Ureter (tissue), 1 donor: ENCODE measurements at regions not wholly inside any gene's neighbourhood (a gene's known extent, or its start where the extent isn't known, plus 50 kb on each side); places are given as distances from the start of the nearest gene placed in this dataset.

Experiments used
- DNase-seq: peaks from one replicate; pipeline ENCODE4 v3.0.0-alpha.2; 2020; ENCODE audit warnings: low spot score
- donor health status: DM: yes; HTN: yes; CAD: no.

DNA sequence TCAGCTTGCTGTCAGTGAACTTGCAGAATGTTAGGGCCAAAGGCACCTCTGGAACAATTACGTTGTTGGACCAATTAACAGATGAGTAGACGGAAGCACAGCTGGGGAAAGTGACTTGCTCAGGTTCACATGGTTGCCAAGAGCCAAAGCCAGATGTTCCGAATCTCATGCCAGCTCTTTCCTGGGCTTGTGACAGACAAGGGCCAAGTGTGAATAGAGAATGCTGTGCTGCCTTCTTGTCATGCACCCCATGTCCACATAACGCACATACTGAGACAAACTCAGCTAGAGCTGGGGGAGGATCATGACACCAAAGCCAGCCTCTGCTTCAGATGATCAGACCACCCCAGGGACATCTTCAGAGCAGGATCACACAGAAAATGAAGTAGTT lies 616.3 kb downstream of the INSC start:
- no peak for DNase-seq

DNA sequence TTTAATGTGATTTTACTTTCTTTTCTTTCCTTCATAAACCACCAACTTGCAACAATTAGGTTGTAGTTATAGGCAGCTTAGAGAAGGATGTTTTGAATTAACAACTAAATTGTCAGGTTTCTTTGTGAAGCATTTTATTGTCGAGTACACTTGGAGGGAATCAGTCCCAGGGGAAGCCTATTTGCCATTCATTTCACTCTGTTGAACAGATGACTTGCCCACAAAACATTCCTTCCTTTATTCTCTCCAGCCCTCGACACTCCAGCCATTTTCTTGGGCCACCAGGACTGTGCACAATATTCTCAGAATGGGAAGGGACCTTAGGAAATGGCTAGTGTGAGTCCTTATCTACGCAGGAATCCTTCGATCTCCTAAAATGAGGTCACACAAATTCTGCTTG lies 620.6 kb downstream of the SOX6 start:
- no peak for DNase-seq

DNA sequence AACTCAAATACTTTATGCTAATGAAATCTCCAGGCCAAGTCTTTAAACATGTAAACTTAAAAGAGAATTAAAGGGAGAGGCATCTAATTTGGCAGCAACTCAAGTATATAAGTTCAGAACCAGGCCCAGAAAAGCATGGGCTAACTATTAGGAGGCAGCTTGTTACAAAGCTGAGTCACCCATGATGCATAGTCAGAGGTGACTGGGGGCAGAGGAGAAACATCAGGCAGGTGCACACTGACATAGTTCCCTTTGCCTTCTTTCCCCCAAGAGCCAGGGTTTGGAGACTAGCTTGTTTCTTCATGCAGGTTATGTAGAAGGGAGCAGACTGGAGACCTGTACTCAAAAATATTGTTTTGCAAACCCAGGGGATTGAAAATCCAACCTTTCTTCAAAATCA lies 619.0 kb downstream of the SOX6 start:
- no peak for DNase-seq

DNA sequence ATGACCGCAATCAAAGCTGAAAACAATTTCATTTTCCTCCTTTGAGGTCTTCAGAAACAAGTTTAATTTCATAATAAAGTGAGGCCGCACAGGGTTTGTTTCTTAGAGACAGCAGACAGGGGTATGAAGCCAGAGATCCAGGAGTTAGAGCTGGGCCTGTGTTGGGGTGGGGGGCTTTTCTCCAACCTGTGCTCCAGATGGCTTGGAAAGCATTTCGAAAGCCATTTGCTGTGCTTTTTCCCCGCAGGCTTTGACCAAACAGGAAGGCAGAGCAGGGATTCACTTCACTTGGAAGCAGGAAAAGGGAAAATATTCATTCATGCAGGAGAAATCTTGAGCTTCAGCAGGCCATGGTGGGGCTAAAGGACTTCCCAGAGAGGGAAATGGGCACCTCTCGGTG lies 617.4 kb downstream of the SOX6 start:
- no peak for DNase-seq

DNA sequence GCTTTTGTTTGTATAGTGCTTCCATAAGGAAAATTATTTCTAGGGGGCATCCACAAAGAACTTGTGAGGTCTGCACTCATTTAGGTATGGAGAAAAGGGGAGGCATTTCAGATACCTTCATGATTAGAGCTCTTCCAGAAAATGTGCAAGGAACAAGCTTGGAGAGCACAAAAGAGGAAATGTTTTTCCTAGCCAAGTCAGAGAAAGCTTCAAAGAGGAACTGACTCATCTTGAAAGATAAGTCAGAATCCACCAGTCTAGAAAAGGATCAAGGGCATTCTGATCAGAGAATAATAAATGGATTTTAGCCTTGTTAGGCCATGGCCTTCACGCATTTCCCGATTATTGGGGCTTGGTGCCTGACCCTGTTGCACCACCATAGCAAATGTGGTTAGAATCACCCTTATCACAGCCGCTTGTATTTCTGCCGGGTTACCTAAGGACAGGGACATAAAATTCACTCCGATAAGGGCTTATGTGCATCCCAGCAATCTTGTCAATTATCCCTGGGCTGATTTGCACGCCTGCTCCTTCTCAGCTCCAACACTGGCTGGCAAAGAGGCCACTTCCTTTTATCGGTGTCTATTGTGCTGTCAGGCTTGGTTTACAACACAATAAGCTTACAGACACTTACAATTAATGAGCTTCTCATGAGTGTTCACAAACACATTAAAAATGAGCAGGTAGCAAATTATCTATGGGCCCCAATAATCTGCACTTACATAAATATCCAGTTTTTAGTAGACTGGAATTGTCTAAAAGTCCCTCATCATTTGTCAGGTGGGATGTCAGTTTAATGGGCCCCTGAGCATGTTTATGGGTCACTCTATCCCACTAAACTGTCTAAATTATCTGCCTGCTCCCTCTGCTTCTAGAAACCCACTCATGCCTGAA lies 613.5 kb downstream of the SOX6 start:
- no peak for DNase-seq

DNA sequence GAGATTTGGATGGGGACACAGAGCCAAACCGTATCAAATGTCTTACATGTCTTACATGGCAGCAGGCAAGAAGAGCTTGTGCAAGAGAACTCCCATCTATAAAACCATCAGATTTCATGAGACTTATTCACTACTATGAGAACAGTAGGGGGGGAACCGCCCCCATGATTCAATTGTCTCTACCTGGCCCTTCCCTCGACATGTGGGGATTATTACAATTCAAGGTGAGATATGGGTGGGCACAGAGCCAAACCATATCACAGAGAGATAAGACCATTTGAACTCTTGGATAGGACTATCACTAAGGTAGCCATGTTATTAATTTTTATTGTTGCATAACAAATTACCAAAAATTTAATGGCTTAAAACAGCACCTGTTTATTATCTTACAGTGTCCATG lies 611.7 kb downstream of the SOX6 start:
- no peak for DNase-seq

DNA sequence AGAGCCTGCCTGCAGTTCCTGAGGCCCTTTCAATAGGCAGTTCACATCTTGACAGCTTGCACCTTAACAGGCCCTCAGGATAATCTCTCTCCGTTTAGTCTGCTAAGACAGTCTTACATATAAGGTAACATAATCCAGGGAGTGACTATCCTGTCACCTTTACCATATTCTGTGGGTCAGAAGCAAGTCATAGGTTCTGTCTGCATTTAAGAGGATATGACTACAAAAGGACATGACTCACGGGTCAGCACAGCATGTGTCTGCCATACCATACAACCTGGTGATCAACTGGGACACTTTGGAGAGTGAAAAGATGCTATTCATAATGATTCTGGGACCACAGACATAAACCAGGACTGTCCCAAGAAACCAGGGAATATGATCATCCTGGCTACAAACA lies 611.1 kb downstream of the SOX6 start:
- no peak for DNase-seq

DNA sequence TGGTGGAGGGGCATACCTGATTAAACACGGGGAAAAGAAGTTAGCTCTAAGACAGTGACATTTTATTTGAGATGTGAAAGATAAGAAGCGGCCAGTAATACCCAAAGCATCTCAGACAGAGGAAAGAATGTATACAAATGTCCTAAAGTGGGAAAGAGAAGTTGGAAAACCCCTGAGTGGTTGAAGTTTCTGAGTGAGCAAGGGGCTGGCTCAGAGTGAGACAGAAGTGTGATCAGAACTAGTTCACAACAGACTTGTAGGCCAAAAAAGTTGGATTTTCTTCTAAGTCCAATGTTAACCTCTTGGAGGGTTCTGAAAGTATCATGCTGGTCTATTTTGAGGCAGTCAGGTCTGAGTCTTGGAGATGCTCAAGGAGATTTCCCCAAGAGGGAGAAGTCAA lies 608.7 kb downstream of the SOX6 start:
- DNase-seq: no peak

DNA sequence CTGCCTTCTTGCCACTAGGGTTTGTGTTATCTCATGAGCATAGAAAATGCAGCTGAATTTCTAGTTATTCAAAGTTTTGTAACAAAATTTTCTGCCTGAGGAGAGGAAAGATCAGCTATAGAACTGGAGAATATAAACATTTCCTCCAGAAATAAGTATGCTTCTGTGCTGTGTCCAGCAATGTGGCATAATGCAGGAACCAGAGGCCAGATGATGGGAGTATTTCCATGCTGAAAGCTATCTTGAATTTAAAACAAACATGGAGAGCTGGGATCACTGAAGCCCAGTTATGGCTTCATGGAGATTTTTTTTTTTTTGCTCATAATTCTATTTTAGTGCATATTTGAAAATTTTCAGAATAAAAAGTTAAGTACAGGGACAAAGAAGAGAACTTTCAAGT lies 608.2 kb downstream of the SOX6 start:
- DNase-seq: no peak

DNA sequence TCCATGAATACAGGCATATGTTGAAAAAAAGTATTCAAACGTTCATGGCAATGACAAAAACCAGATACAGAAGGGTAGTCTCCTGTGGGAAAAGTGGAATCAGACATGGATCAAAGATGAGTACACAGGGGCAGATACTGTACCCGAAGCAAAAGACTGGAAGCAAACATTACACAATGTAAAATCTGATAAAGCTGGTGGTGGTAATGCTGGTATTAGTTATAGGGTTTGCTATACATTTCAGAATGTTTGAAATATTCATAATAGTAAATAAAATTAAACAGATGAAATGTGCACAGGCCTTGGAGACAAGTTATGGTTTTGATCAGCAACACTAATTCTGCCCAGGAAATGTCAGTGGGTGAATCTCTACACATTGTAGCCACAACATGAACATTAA lies 607.6 kb downstream of the SOX6 start:
- DNase-seq: no peak

DNA sequence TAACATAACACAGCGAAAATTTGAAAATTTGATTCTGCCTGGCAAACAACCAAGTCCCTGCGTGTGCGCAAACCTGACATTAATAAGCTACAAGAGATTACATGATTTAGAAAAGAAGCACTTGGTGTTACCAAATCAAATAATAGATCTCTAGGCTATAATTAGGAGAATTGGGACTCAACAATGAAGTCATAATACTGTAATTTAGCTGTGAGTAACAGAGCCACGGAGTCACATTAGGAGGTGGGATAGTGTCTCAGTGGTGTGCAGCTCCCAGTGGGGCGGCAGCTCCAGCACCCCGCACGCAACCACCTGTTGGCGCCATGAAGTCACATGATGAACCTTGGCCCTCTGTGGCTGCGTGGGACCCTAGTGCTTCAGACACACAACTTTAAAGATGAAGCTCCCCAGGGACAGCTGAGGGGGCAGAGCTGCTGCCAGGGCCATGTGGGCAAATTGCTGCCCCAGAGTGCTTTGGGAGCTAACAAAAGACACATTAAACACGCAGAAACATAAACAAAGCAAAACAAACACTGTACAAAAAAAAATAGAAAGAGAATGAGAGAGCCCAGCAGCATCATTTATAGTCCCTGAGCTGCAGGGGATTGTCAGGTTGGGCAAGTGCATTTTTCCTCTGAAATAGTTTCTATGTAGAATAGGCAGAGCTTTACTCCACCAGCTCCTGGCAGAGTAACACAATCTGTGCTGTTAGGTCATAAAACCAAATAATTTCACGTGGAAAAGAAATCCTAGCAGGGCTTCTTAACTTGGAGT lies 605.6 kb downstream of the SOX6 start:
- no peak for DNase-seq

DNA sequence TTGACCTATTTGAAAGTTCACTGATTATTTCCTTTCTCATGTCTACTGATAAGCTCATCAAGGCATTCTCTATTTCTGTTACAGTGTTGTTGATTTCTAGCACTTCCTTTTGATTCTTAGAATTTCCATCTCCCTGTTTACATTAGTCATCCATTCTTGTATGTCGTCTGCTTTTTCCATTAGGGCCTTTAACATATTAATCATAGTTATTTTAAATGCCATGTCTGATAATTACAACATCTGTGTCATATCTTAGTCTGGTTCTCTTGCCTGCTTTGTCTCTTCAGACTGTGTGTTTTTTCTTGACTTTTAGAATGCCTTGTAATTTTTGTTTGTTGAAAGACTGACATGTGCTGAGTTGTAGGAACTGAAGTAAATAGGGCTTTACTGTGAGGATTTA lies 602.1 kb downstream of the SOX6 start:
- DNase-seq: no peak

DNA sequence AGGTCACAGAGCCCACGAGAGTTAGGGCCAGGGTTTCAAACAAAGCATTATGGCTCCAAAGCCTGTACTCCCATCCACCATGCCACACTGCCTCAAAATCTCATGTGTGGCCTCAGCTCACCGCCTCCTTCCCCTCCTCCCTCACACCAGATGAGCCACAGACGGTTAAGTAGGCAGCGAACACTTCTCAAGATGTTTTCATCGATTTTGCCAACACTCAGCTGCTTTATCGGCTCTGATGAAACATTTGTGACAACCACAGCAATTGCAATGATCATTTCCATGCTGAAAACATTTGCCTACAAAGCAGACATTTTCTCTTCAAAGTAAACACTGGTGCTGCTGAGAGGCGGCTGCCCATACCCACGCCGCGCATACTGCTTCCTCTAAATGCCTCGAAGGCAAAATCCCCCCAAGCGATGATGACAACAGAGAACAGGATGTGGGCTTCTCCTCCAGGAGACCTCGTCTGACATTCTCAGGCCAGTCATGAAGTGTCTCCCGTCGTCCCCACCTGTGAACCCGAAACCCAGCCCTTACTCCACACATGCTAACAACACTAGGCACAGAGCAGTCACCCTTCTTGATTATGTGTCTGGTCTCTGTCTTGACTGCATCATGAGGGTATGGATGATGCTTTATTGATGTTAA lies 599.2 kb downstream of the SOX6 start:
- DNase-seq: no peak

DNA sequence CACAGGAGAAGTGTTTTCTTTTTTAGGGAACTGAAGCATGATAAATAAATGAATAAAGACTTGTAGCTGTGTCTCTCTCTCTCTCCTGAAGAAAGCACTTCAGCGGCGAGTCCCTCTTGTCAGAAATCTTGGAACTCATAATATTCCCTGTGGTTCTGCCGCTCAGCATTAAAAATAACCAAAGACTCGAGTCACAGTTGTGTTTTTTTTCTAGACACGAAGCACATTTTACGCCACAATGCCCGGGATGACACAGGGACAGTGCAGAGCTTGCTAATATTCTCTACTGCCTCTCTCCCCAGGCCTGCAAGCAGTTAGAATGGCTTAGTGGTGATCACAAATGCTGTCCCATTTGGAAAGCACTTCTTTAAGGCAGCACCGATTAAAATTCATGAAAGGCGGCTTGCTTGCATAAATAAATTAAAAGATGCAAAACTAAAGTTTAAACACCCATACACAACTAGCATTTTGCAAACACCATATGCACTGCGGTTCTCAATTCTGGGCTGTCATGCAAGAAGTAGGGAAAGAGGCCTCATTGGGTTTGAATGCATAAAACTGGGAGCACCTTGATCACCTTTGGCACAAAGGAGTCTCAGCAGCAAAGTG lies 597.4 kb downstream of the SOX6 start:
- DNase-seq: no peak

DNA sequence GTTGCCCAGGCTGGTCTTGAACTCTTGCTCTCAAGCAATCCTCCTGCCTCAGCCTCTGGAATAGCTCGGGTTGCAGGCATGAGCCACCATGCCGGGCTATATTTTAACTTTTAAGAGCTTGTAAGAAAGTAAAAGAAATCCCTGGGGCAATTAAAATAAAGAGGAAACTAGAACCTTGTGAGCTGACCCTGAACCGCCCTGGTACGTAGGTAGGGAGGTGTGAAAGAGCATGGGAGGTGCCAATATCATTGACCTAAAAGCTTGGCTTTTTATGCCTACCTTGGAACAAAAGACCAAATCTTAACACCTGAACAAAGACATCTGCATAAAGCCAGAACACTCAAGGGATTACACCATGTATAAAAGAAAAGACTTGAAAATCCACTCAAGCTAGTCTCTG lies 595.1 kb downstream of the SOX6 start:
- no peak for DNase-seq

DNA sequence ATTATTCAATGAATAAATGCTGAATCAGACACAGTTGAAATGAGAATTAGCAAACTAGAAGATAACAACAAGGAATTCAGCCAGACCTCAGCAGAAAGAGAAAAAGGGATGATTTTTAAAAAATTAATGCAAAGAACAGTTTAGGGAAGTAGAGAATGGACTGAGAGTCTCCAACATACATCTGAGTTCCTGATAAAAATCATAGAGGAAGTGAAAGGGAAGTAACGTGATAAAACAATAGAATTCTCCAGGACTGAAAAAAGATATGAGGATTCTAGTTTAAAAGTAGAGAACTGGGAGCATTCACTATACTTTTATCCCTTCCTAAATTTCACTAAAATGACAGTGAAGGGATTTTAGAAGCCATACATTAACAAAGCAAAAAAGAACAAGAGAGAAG lies 592.0 kb downstream of the SOX6 start:
- DNase-seq: no peak

DNA sequence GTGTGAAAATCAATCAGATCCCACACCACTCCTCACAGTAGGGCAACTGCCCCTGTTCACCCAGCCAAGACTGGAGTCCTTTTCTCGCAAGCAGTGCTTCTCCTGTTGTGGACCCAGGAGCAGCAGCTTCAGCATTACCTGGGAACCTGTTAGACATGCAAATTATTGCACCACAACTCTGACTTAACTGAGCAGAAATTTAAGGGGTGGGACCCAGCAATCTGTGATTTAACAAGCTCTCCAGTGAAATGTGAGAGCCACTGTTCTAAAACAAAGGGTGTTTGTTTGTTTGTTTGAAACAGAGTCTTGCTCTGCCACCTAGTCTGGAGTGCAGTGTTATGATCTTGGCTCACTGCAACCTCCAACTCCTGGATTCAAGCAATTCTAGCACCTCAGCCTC lies 591.4 kb downstream of the SOX6 start:
- no peak for DNase-seq

DNA sequence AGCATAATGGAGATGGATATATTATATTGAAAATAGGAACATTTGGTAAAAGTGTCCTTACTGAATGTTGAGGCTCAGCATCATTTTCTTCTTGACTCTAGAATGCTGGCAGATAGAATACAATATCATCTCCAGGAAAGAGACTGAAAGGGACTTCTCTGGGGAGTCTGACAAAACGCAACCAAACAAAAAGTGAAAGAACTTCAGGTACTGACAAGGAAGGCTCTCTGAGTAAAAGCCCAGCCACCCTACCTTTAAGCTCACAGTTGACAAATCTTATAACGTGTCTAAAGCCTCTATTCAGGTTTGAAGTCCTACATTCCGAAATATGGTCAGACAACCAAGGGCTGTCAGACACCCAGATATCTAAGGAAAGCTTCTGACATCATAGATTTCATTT lies 590.8 kb downstream of the SOX6 start:
- no peak for DNase-seq

DNA sequence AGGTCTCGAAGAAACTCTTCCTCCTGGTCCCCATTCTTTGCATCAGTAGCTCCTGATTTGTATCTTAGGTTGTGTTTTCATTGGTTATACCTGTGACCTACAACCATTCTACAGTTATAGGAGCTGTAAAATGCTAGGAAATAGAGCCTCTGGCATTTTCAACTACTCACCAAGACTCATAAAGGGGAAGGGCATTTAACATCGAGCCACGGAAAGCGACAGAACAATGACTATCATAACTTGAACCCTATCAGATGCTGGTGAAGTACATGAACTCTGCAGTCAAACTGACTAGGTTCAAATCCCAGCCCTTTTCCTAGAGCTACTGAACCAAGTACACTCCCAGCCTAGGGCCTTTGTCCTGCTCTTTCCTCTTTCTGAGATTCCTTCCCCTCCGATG lies 588.0 kb downstream of the SOX6 start:
- no peak for DNase-seq

DNA sequence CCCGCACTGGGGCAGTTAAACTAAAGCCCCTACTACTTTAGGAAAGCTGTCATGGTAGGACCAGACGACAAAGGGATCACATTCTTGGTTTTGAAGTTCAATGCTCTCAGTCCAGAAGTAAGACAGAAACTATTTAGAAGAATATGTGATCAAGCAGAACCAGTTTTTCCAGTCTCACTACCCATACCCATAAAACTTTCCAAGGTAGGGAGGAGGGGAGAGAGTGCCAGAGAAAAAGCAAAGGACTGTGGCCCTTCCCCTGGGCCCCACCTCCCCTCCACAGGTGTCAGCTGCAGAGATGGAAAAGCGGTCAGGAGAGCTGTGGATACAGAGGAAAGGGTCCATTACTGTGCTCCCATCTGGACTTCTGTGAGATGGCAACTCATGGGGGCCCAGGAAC lies 587.1 kb downstream of the SOX6 start:
- DNase-seq: no peak

DNA sequence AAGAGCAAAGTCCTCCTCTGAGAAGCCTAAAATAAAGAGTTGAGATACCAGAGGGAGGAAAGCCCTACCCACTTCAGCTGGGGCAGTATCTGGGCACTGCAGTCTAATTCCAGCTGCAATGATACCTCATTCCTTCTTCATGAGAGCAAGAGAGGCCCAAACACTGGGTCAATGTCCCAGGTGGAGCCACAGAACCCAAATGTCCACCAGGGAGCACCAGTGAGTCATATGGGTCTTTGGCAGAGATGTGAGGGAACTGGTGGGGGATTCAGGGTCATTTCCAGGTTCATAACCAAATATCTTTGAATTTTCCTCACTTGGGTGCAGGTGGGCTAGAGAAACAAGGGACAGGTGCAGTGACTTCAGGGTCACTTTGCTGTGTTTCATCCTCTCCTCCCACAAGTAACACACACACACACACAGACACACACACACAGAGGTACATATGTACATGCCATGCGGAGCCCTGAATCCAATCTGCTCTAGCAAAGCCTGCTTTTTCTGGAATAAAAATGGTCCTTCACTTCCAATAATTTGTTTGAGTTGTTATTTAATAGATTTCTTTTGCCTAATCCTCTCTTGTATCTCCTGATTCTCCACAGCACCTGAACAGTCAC lies 585.4 kb downstream of the SOX6 start:
- no peak for DNase-seq

DNA sequence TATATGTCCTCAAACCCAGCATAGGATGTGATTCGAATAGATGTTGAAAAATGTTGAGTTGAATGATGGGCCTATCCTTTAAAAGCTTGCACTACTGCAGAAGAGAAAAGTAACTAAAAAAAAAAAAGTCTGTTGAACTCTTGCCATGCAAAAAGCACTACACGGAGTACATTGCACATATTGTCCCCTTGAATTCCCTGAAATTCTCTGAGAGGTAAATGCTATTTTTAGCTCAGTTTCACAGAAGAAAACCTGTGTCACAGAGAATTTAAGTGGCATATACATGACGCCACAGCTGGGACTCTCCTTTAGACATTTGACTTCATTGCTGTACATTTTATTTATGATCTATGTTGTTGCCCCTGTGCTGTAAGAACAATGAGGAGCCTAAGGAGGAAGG lies 583.8 kb downstream of the SOX6 start:
- DNase-seq: no peak
